GM23338 (cell line): ENCODE measurements at regions not wholly inside any gene's neighbourhood (a gene's known extent, or its start where the extent isn't known, plus 50 kb on each side); places are given as distances from the start of the nearest gene placed in this dataset.

Source experiments
- ATAC-seq: fragments of 200-7000 bp; cut with Tn5 transposase; 3 replicates; pipeline ENCODE4 v1.9.1; 2020
- DNase-seq: peaks from one replicate; pipeline ENCODE4 v3.0.0-alpha.2; 2015; ENCODE audit warnings: low spot score
- H2AFZ ChIP-seq: fragments of 200-600 bp; sonication (generic); 2 replicates; pipeline ENCODE4 v1.8.0; 2016; ENCODE audit warnings: antibody characterized with exemption, mild to moderate bottlenecking, moderate library complexity
- H3F3A ChIP-seq: fragments of 200-600 bp; sonication (generic); replicated peaks from 2 replicates; pipeline ENCODE4 v1.8.0; 2017; ENCODE audit warnings: antibody characterized with exemption, mixed run types, low read depth
- H3K27ac ChIP-seq: fragments of 200-600 bp; sonication (generic); 2 replicates; pipeline ENCODE4 v1.6.1; 2016; ENCODE audit warnings: low read depth
- H3K27me3 ChIP-seq: fragments of 200-600 bp; sonication (generic); 2 replicates; pipeline ENCODE4 v1.8.0; 2016; ENCODE audit warnings: mild to moderate bottlenecking, mixed run types, moderate library complexity; ENCODE audit not compliant: insufficient read depth
- H3K36me3 ChIP-seq: fragments of 200-600 bp; sonication (generic); 2 replicates; pipeline ENCODE4 v1.8.0; 2016; ENCODE audit warnings: mild to moderate bottlenecking; ENCODE audit not compliant: insufficient read depth
- H3K4me1 ChIP-seq: fragments of 200-600 bp; sonication (generic); 2 replicates; pipeline ENCODE4 v1.8.0; 2016; ENCODE audit warnings: mild to moderate bottlenecking, moderate library complexity; ENCODE audit not compliant: insufficient read depth
- H3K4me2 ChIP-seq: fragments of 200-600 bp; sonication (generic); 2 replicates; pipeline ENCODE4 v1.7.1; 2017; ENCODE audit warnings: mixed run types
- H3K4me3 ChIP-seq: fragments of 200-600 bp; sonication (generic); 2 replicates; pipeline ENCODE4 v1.6.1; 2016; ENCODE audit warnings: mixed run types
- H3K79me2 ChIP-seq: fragments of 200-600 bp; sonication (generic); replicated peaks from 2 replicates; pipeline ENCODE4 v1.8.0; 2017; ENCODE audit warnings: mild to moderate bottlenecking; ENCODE audit not compliant: insufficient read depth
- H3K9me2 ChIP-seq: fragments of 200-600 bp; sonication (generic); 2 replicates; pipeline ENCODE4 v1.8.0; 2017; ENCODE audit not compliant: insufficient read depth
- H4K20me1 ChIP-seq: fragments of 200-600 bp; sonication (generic); replicated peaks from 2 replicates; pipeline ENCODE4 v1.8.0; 2017; ENCODE audit warnings: mild to moderate bottlenecking; ENCODE audit not compliant: insufficient read depth
- H3K27ac Mint-ChIP-seq: 2 replicates; pipeline ENCODE4 v1.8.0; 2020; ENCODE audit warnings: inconsistent platforms, mild to moderate bottlenecking, moderate library complexity, mixed read lengths
- H3K27me3 Mint-ChIP-seq: 3 replicates; pipeline ENCODE4 v1.8.0; 2022; ENCODE audit warnings: low read depth, mild to moderate bottlenecking, moderate library complexity, mixed read lengths, inconsistent platforms; ENCODE audit not compliant: insufficient read depth, poor library complexity
- H3K36me3 Mint-ChIP-seq: 3 replicates; pipeline ENCODE4 v1.8.0; 2021; ENCODE audit warnings: low read depth, mild to moderate bottlenecking, inconsistent platforms, moderate library complexity, mixed read lengths
- H3K4me1 Mint-ChIP-seq: 3 replicates; pipeline ENCODE4 v1.8.0; 2020; ENCODE audit warnings: mild to moderate bottlenecking, inconsistent platforms, mixed read lengths
- H3K4me3 Mint-ChIP-seq: 3 replicates; pipeline ENCODE4 v1.8.0; 2021; ENCODE audit warnings: moderate library complexity, mild to moderate bottlenecking, inconsistent platforms, mixed read lengths
- H3K9me3 Mint-ChIP-seq: 3 replicates; pipeline ENCODE4 v1.8.0; 2020; ENCODE audit warnings: moderate library complexity, mild to moderate bottlenecking, inconsistent platforms, mixed read lengths
- CREB1 ChIP-seq: fragments of 250-450 bp; sonication (Bioruptor Pico); IDR thresholded peaks from 2 replicates; pipeline ENCODE4 v1.5.0; 2020; ENCODE audit warnings: low read depth, mild to moderate bottlenecking, moderate library complexity
- CTCF ChIP-seq, 2 experiments: fragments of 200-600 bp in 1 of 2; sonication (generic) in 1 of 2; conservative IDR thresholded peaks; 2 replicates each; pipeline versions ENCODE4 v1.5.1 to v1.6.1; 2016 to 2017; ENCODE audit warnings: antibody characterized with exemption in 2 of 2, low read depth in 2 of 2, mild to moderate bottlenecking in 2 of 2, moderate library complexity in 1 of 2
- ETS1 ChIP-seq: IDR thresholded peaks from 2 replicates; pipeline ENCODE4 v1.6.1; 2016; ENCODE audit warnings: antibody characterized with exemption
- EZH2 ChIP-seq: fragments of 200-600 bp; sonication (generic); IDR thresholded peaks from one replicate; pipeline ENCODE4 v1.8.0; 2017; ENCODE audit warnings: antibody characterized with exemption, mild to moderate bottlenecking, low read depth; ENCODE audit not compliant: unreplicated experiment
- JUNB ChIP-seq: IDR thresholded peaks from one replicate; pipeline ENCODE4 v1.6.1; 2016; ENCODE audit warnings: antibody characterized with exemption; ENCODE audit not compliant: unreplicated experiment
- NANOG ChIP-seq: IDR thresholded peaks from 2 replicates; pipeline ENCODE4 v1.6.1; 2016; ENCODE audit warnings: antibody characterized with exemption, borderline replicate concordance
- POLR2AphosphoS5 ChIP-seq: IDR thresholded peaks from 2 replicates; pipeline ENCODE4 v1.6.1; 2016; ENCODE audit warnings: antibody characterized with exemption, low read depth
- REST ChIP-seq: IDR thresholded peaks from one replicate; pipeline ENCODE4 v1.6.1; 2018; ENCODE audit warnings: antibody characterized with exemption; ENCODE audit not compliant: unreplicated experiment
- STAT1 ChIP-seq: IDR thresholded peaks from one replicate; pipeline ENCODE4 v1.6.1; 2016; ENCODE audit warnings: antibody characterized with exemption; ENCODE audit not compliant: unreplicated experiment
- ZNF114 ChIP-seq: fragments of 250-450 bp; sonication (Bioruptor Pico); IDR thresholded peaks from 2 replicates; pipeline ENCODE4 v1.5.0; 2020; ENCODE audit warnings: mild to moderate bottlenecking, moderate library complexity
- ZNF331 ChIP-seq: fragments of 250-450 bp; sonication (Bioruptor Pico); IDR thresholded peaks from 2 replicates; pipeline ENCODE4 v1.5.0; 2020; ENCODE audit warnings: low read depth, mild to moderate bottlenecking, moderate library complexity
- ZNF462 ChIP-seq: fragments of 250-450 bp; sonication (Bioruptor Pico); IDR thresholded peaks from 2 replicates; pipeline ENCODE4 v1.5.0; 2020; ENCODE audit warnings: mild to moderate bottlenecking, moderate library complexity

GRCh38 chr9:80078826-80079225 lies 507.1 kb downstream of the TLE4 start (continued):
- TF ChIP-seq ETS1, result no peak

- Histone ChIP-seq H2AFZ (no peak overlapping the region), H3K79me2 (no peaks in the 10 kb centered on the region), H3K4me3 (no peak overlapping the region), H3K27me3 (no peaks in the 10 kb centered on the region), H3K4me2 (no peak overlapping the region), H3K27ac (no peak overlapping the region), H3K4me1 (no peaks in the 10 kb centered on the region), H3K9me2 (no peaks in the 10 kb centered on the region), H3K36me3 (no peaks in the 10 kb centered on the region), H4K20me1 (no peaks in the 10 kb centered on the region), H3F3A (no peaks in the 10 kb centered on the region)
- Mint-ChIP-seq H3K36me3 (no peaks in the 10 kb centered on the region; the same call in 2 of the 3 replicates), H3K27me3 (no peaks in the 10 kb centered on the region), H3K9me3 (no peaks in the 10 kb centered on the region; the same call in 2 of the 3 replicates), H3K4me1 (no peaks in the 10 kb centered on the region), H3K4me3 (no peak overlapping the region), H3K27ac (no peak overlapping the region)
- ATAC-seq (no peak), DNase-seq (no peak)
- TF ChIP-seq STAT1, result no peak
- TF ChIP-seq POLR2AphosphoS5, result no peak
- no peak for TF ChIP-seq ZNF462 (CRISPR knock-in tag)
- no peak for TF ChIP-seq CTCF (conservative IDR thresholded peaks at IDR 0.05; ENCODE audit: low read depth in 2 of 2)
- no peak for TF ChIP-seq NANOG
- no peak for TF ChIP-seq ZNF331 (CRISPR knock-in tag)
- no peak for TF ChIP-seq ETS1
- TF ChIP-seq CREB1 (CRISPR knock-in tag), result no peak
- no peak for TF ChIP-seq EZH2
- no peak for TF ChIP-seq REST
- no peak for TF ChIP-seq JUNB
- TF ChIP-seq ZNF114 (CRISPR knock-in tag), result no peak
Observed at GRCh38 chr9:80077059-80077458, 505.3 kb downstream of the TLE4 start.
